Stimulated activated CD8-positive, alpha-beta memory T cell treated with anti-CD3 and anti-CD28 coated beads, Interleukin-4, amount 100 ng/mL, for 48 hours (primary cell): ENCODE measurements at regions not wholly inside any gene's neighbourhood (a gene's known extent, or its start where the extent isn't known, plus 50 kb on each side); places are given as distances from the start of the nearest gene placed in this dataset.

Experiments used
- DNase-seq: peaks from one replicate; pipeline ENCODE4 v3.0.0-alpha.2; 2020

- DNase-seq, result no peak
These were observed 163.7 kb upstream of the ACO1 start for GRCh38 chr9:32220750-32221149.

- DNase-seq, result no peak
These were observed 150.0 kb upstream of the ACO1 start for GRCh38 chr9:32234451-32234850.

- no peak for DNase-seq
These were observed 137.3 kb upstream of the ACO1 start for GRCh38 chr9:32247168-32247567.

- DNase-seq, result no peak
These were observed 136.2 kb upstream of the ACO1 start for GRCh38 chr9:32248189-32248712.

GRCh38 chr9:32251539-32251938 lies 132.9 kb upstream of the ACO1 start:
- peak; percentile 55 for DNase-seq

GRCh38 chr9:32253731-32254130 lies 130.7 kb upstream of the ACO1 start:
- no peak for DNase-seq

GRCh38 chr9:32255026-32255425 lies 129.4 kb upstream of the ACO1 start:
- DNase-seq, result no peak

GRCh38 chr9:32258482-32258881 lies 126.0 kb upstream of the ACO1 start:
- DNase-seq, result no peak

GRCh38 chr9:32260151-32260862 lies 124.1 kb upstream of the ACO1 start:
- no peak for DNase-seq

- no peak for DNase-seq
These were observed 120.1 kb upstream of the ACO1 start for GRCh38 chr9:32264170-32264864.

GRCh38 chr9:32265037-32265436 lies 119.4 kb upstream of the ACO1 start:
- DNase-seq, result no peak

- DNase-seq, result no peak
These were observed 105.5 kb upstream of the ACO1 start for GRCh38 chr9:32278991-32279390.

GRCh38 chr9:32289756-32290155 lies 94.7 kb upstream of the ACO1 start:
- DNase-seq, result no peak

GRCh38 chr9:32291370-32291769 lies 93.1 kb upstream of the ACO1 start:
- DNase-seq, result no peak

- no peak for DNase-seq
These were observed 91.8 kb upstream of the ACO1 start for GRCh38 chr9:32292611-32293010.

GRCh38 chr9:32293091-32293490 lies 91.4 kb upstream of the ACO1 start:
- DNase-seq, result no peak

- no peak for DNase-seq
These were observed 90.3 kb upstream of the ACO1 start for GRCh38 chr9:32294106-32294505.

- DNase-seq, result no peak
These were observed 84.1 kb upstream of the ACO1 start for GRCh38 chr9:32300373-32300772.

- DNase-seq, result no peak
These were observed 79.9 kb upstream of the ACO1 start for GRCh38 chr9:32304495-32304894.

- DNase-seq, result no peak
These were observed 78.4 kb upstream of the ACO1 start for GRCh38 chr9:32306006-32306405.

- no peak for DNase-seq
These were observed 65.0 kb upstream of the ACO1 start for GRCh38 chr9:32319312-32319929.

- DNase-seq, result no peak
These were observed 61.8 kb upstream of the ACO1 start for GRCh38 chr9:32322622-32323021.

- no peak for DNase-seq
These were observed 58.3 kb upstream of the ACO1 start for GRCh38 chr9:32326146-32326545.

- no peak for DNase-seq
These were observed 53.2 kb upstream of the ACO1 start for GRCh38 chr9:32331240-32331639.
